Caco-2 (cell line): ENCODE measurements at regions not wholly inside any gene's neighbourhood (a gene's known extent, or its start where the extent isn't known, plus 50 kb on each side); places are given as distances from the start of the nearest gene placed in this dataset.

Source experiments
- BruUV-seq: library from RNA; stranded (reverse); fragments of 400-500 nt; replicated peaks from 2 replicates; lab custom pipeline; 2021; lab: Mats Ljungman, UMichigan
- CTCF ChIA-PET: fragments of 300-600 bp; sonication (Branson Sonifier 250); formaldehyde crosslinking; loops from one replicate; lab custom pipeline; 2022; ENCODE audit warnings: antibody characterized with exemption; lab: Charles Lee
- POLR2A ChIA-PET: fragments of 300-600 bp; sonication (Branson Sonifier 250); formaldehyde crosslinking; loops from one replicate; lab custom pipeline; 2022; ENCODE audit warnings: antibody characterized with exemption; lab: Charles Lee
- DNase-seq, 2 experiments: peaks; one replicate each; pipeline versions ENCODE4 v3.0.0 to v3.0.0-alpha.2; 2020 to 2022
- H3K27me3 ChIP-seq: replicated peaks from 2 replicates; pipeline ENCODE4 v1.6.0; 2011; ENCODE audit warnings: low read length; ENCODE audit not compliant: control insufficient read depth, insufficient read depth
- H3K36me3 ChIP-seq: 2 replicates; pipeline ENCODE4 v1.5.1; 2011; ENCODE audit warnings: low read length; ENCODE audit not compliant: control insufficient read depth, insufficient read depth
- H3K4me1 ChIP-seq: fragments of 250-450 bp; sonication (Bioruptor Pico); 2 replicates; pipeline ENCODE4 v1.5.1; 2020; ENCODE audit warnings: mild to moderate bottlenecking
- H3K4me3 ChIP-seq: 2 replicates; pipeline ENCODE4 v1.5.1; 2011; ENCODE audit warnings: low read depth, mild to moderate bottlenecking, control low read depth, low read length
- H3K9me3 ChIP-seq: fragments of 250-450 bp; sonication (Bioruptor Pico); 2 replicates; pipeline ENCODE4 v1.5.1; 2020; ENCODE audit warnings: mild to moderate bottlenecking, moderate library complexity
- H3K27ac Mint-ChIP-seq: one replicate; pipeline ENCODE4 v1.8.0; 2022; ENCODE audit warnings: mixed read lengths; ENCODE audit not compliant: unreplicated experiment
- H3K27me3 Mint-ChIP-seq: one replicate; pipeline ENCODE4 v1.8.0; 2022; ENCODE audit warnings: mixed read lengths; ENCODE audit not compliant: insufficient read depth, unreplicated experiment
- H3K36me3 Mint-ChIP-seq: one replicate; pipeline ENCODE4 v1.8.0; 2022; ENCODE audit warnings: mild to moderate bottlenecking, mixed read lengths; ENCODE audit not compliant: insufficient read depth, unreplicated experiment
- H3K4me1 Mint-ChIP-seq: one replicate; pipeline ENCODE4 v1.8.0; 2022; ENCODE audit warnings: low read depth, mixed read lengths; ENCODE audit not compliant: unreplicated experiment
- H3K4me3 Mint-ChIP-seq: one replicate; pipeline ENCODE4 v1.8.0; 2022; ENCODE audit warnings: mild to moderate bottlenecking, moderate library complexity, mixed read lengths; ENCODE audit not compliant: unreplicated experiment
- H3K9me3 Mint-ChIP-seq: one replicate; pipeline ENCODE4 v1.8.0; 2022; ENCODE audit warnings: mixed read lengths; ENCODE audit not compliant: unreplicated experiment
- intact Hi-C: fragments of 100-400 bp; cut with micrococcal nuclease; formaldehyde crosslinking; loops from one replicate; pipeline ENCODE4 v1.10.0; 2022; ENCODE audit not compliant: unreplicated experiment
- TF ChIP-seq, protein P1 (sequence below), 2 experiments: fragments of 200-600 bp in 1 of 2; IDR thresholded peaks; 1 replicate in 1 of 2; 2 replicates in 1 of 2; pipeline versions ENCODE4 v1.5.1 to v1.8.0; 2011 to 2022; ENCODE audit warnings: antibody characterized with exemption in 1 of 2, control low read depth in 1 of 2, inconsistent platforms in 1 of 2, low read depth in 1 of 2, low read length in 1 of 2, mild to moderate bottlenecking in 1 of 2, moderate library complexity in 1 of 2; ENCODE audit not compliant: insufficient read depth in 1 of 2, severe bottlenecking in 1 of 2, unreplicated experiment in 1 of 2

DNA sequence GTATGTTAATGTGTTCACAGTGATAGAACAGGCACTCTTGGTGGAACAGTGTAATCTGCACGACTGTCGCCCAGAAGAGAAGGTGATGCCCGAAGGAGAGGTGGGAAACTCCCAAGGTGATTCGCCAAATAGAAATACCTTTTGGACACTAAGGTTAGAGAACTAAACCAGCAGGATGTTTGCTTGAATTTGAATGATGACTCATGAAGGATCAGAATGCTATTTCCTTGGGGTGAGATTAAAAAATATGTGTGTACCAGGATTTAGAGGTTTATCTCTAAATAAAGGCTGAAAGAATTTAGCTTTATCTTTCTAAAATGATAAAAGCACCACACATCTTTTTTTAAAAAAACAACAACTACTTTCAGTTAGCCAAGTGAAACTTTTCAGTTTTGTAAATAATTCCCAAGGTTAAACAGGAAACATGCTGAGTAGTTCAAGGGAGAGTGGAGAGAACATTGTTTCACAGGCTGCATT is 297.4 kb upstream of the TAS2R1 start:
- DNase-seq: no peak
- CTCF ChIA-PET: no interaction called here
- BruUV-seq: no TSS peak
- Mint-ChIP-seq H3K4me3 (no peak overlapping the region), H3K27ac (no peak overlapping the region), H3K36me3 (no peaks in the 10 kb centered on the region), H3K4me1 (peaks cover 5% of the 10 kb centered on the region), H3K9me3 (peaks cover 26% of the 10 kb centered on the region), H3K27me3 (no peaks in the 10 kb centered on the region)
- Histone ChIP-seq H3K4me3 (no peak overlapping the region), H3K27me3 (no peaks in the 10 kb centered on the region), H3K36me3 (no peaks in the 10 kb centered on the region), H3K4me1 (peaks cover 9% of the 10 kb centered on the region; the same call in 1 of the 2 replicates), H3K9me3 (peaks cover 5% of the 10 kb centered on the region)
- intact Hi-C loops: no loop called here
- POLR2A ChIA-PET: no interaction called here
- TF ChIP-seq, protein P1, sequence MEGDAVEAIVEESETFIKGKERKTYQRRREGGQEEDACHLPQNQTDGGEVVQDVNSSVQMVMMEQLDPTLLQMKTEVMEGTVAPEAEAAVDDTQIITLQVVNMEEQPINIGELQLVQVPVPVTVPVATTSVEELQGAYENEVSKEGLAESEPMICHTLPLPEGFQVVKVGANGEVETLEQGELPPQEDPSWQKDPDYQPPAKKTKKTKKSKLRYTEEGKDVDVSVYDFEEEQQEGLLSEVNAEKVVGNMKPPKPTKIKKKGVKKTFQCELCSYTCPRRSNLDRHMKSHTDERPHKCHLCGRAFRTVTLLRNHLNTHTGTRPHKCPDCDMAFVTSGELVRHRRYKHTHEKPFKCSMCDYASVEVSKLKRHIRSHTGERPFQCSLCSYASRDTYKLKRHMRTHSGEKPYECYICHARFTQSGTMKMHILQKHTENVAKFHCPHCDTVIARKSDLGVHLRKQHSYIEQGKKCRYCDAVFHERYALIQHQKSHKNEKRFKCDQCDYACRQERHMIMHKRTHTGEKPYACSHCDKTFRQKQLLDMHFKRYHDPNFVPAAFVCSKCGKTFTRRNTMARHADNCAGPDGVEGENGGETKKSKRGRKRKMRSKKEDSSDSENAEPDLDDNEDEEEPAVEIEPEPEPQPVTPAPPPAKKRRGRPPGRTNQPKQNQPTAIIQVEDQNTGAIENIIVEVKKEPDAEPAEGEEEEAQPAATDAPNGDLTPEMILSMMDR (IDR thresholded peaks at IDR 0.05; ENCODE audit: insufficient read depth in 1 of 2, low read depth in 1 of 2, low read length in 1 of 2, severe bottlenecking in 1 of 2, unreplicated experiment in 1 of 2): no peak

DNA sequence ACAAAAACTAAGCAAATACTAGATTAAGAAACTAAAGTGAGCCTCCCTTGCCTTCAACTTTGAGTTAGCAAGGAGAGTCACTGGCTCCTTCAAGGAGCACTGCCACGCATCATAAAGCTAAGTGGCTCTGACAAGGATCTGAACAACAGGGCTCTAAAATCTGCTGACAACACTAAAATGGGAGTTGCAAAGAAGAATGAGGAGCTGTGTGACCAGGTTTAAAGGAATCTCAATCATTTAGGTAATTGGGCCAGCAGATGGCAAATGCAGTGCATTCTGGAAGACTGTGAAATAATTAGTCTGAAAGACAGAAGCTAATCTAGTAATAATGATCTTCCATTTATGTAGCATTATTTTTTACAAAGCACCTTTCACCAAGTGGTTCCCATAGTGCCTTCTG is 297.0 kb upstream of the TAS2R1 start:
- H3K4me1 Mint-ChIP-seq: peaks cover 5% of the 10 kb centered on the region
- intact Hi-C loops: no loop called here
- POLR2A ChIA-PET: no interaction called here

DNA sequence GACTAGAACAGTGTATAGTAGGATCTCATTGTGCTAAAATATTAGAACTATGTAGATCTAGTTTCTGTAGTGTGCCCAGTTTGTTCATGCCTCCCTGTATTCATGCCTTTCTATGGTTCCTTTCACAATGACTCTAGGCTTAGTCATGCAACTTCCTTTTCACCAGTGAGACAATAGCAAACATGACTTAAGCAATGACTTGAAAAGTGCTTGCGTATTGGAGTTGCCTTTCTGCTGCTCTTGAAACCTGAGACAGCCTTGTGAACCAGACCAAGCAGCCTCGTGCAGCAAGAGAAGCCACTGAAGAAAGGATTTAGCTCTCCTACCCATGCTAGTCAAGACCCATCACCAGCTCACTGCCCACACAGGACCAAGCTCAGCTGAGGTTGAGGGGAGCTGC is 294.5 kb upstream of the TAS2R1 start:
- Histone ChIP-seq H3K4me3 (no peak overlapping the region), H3K27me3 (no peaks in the 10 kb centered on the region), H3K9me3 (peaks cover 5% of the 10 kb centered on the region), H3K4me1 (peaks cover 9% of the 10 kb centered on the region; the same call in 1 of the 2 replicates), H3K36me3 (no peaks in the 10 kb centered on the region)
- no peaks in the 10 kb centered on the region for H3K27me3 Mint-ChIP-seq
- intact Hi-C loops: no loop called here
- H3K4me3 Mint-ChIP-seq: no peak overlapping the region
- H3K36me3 Mint-ChIP-seq: no peaks in the 10 kb centered on the region
- ChIA-PET POLR2A (no interaction called here), CTCF (no interaction called here)
- peaks cover 5% of the 10 kb centered on the region for H3K4me1 Mint-ChIP-seq
- peaks cover 25% of the 10 kb centered on the region for H3K9me3 Mint-ChIP-seq
- TF ChIP-seq, protein P1 (IDR thresholded peaks at IDR 0.05; ENCODE audit: insufficient read depth in 1 of 2, low read depth in 1 of 2, low read length in 1 of 2, severe bottlenecking in 1 of 2, unreplicated experiment in 1 of 2): no peak
- DNase-seq: no peak
- H3K27ac Mint-ChIP-seq: no peak overlapping the region
- no TSS peak for BruUV-seq

More for the DNA sequence above, 297.0 kb upstream of the TAS2R1 start:
- H3K27me3 Mint-ChIP-seq: no peaks in the 10 kb centered on the region
- H3K4me3 Mint-ChIP-seq: no peak overlapping the region
- BruUV-seq: no TSS peak
- H3K9me3 Mint-ChIP-seq: peaks cover 25% of the 10 kb centered on the region
- H3K36me3 Mint-ChIP-seq: no peaks in the 10 kb centered on the region
- no peak overlapping the region for H3K27ac Mint-ChIP-seq
- TF ChIP-seq, protein P1 (IDR thresholded peaks at IDR 0.05; ENCODE audit: insufficient read depth in 1 of 2, low read depth in 1 of 2, low read length in 1 of 2, severe bottlenecking in 1 of 2, unreplicated experiment in 1 of 2): no peak
- no peak for DNase-seq
- Histone ChIP-seq H3K27me3 (no peaks in the 10 kb centered on the region), H3K36me3 (no peaks in the 10 kb centered on the region), H3K4me1 (peaks cover 9% of the 10 kb centered on the region; the same call in 1 of the 2 replicates), H3K9me3 (peaks cover 5% of the 10 kb centered on the region), H3K4me3 (no peak overlapping the region)
- CTCF ChIA-PET: no interaction called here
